NT2/D1 (cell line): ENCODE measurements at regions not wholly inside any gene's neighbourhood (a gene's known extent, or its start where the extent isn't known, plus 50 kb on each side); places are given as distances from the start of the nearest gene placed in this dataset.

Source experiments
- YY1 ChIP-seq: IDR thresholded peaks from 2 replicates; pipeline ENCODE4 v1.6.1; 2011; ENCODE audit not compliant: insufficient read length, insufficient read depth
- ZNF274 ChIP-seq: IDR thresholded peaks from 2 replicates; pipeline ENCODE4 v1.6.1; 2011; ENCODE audit warnings: mild to moderate bottlenecking, low read depth, low read length

DNA sequence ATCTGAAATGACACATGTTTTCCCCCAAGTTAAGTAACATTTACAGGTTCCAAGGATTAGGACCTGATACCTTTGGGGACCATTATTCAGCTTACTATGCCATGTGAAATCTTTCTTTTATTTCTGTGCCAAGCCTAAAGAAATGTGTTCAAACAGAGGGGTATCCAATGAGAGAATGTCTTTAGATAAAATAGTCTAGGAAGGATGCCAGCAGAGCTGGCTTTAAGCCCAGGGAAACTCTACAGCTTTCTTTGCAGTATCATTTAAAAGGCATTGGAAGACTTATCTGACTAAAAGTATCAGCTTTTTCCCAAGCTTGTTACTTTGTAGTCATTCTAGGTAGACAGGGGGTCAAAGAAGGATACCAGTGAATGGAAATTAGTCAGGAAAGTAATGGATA, 860.4 kb downstream of the PLA2G4A start:
- TF ChIP-seq YY1 (no peak), ZNF274 (no peak)
